ENCODE measurements at regions not wholly inside any gene's neighbourhood (a gene's known extent, or its start where the extent isn't known, plus 50 kb on each side); places are given as distances from the start of the nearest gene placed in this dataset.

GRCh38 chr3:117699058-117699457, 989.5 kb downstream of the TUSC7 start:
- TF ChIP-seq CTCF (IDR thresholded peaks at IDR 0.05) (no peak), POLR2AphosphoS5 (IDR thresholded peaks at IDR 0.05; ENCODE audit: insufficient read depth in 1 of 2, low read depth in 1 of 2) (no peak), POLR2A (IDR thresholded peaks at IDR 0.05) (no peak)
